ENCODE measurements at regions not wholly inside any gene's neighbourhood (a gene's known extent, or its start where the extent isn't known, plus 50 kb on each side); places are given as distances from the start of the nearest gene placed in this dataset.

DNA sequence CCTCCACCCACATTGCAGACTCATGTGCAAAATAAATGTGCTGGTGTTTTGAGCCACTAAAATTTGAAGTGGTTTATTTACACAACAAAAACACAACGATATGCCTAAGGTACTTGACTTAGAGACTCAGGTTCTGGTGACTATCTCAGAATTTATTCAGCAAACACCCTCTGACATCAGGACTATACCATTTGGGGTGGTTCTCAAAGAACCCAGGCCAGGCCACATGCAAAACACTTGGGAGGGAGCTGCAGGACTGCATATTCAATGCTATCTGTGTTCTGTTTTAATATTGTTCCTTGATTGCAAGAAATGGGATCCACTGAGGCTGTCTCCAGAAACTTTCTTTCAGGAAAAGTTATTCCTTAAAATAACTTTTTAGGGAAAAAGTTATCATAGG is 91.6 kb downstream of the LINC00237 start:
- no peak overlapping the region for H3K27ac Mint-ChIP-seq
- TF ChIP-seq, protein P1, sequence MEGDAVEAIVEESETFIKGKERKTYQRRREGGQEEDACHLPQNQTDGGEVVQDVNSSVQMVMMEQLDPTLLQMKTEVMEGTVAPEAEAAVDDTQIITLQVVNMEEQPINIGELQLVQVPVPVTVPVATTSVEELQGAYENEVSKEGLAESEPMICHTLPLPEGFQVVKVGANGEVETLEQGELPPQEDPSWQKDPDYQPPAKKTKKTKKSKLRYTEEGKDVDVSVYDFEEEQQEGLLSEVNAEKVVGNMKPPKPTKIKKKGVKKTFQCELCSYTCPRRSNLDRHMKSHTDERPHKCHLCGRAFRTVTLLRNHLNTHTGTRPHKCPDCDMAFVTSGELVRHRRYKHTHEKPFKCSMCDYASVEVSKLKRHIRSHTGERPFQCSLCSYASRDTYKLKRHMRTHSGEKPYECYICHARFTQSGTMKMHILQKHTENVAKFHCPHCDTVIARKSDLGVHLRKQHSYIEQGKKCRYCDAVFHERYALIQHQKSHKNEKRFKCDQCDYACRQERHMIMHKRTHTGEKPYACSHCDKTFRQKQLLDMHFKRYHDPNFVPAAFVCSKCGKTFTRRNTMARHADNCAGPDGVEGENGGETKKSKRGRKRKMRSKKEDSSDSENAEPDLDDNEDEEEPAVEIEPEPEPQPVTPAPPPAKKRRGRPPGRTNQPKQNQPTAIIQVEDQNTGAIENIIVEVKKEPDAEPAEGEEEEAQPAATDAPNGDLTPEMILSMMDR (IDR thresholded peaks at IDR 0.05) = no peak
- no peaks in the 10 kb centered on the region for H3K36me3 Mint-ChIP-seq (ENCODE audit: low read depth)
- peaks cover 20% of the 10 kb centered on the region for H3K9me3 Mint-ChIP-seq
- H3K27me3 Mint-ChIP-seq (ENCODE audit: insufficient read depth) = no peaks in the 10 kb centered on the region
- H3K4me3 Mint-ChIP-seq = no peak overlapping the region
- DNase-seq = no peak
- no peaks in the 10 kb centered on the region for H3K4me1 Mint-ChIP-seq (ENCODE audit: low read depth)

DNA sequence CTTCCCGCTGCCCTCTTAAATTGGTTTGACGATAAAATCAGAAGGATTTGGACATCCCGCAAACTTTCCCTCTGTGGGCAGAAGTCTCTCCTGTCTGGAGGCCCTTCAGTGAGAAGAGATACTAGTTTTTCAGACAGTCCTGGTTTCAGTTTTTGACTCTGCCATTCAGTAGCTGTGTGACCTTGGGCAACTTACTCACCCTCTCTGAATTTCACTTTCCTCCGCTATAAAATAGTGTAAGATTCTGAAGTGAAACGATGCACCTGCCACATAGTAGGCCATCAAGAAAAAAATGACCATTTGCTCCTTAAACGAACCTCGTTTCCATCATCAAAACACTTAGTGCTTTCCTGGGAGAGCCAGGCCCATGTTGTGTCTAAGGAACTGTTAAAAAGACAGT is 97.2 kb downstream of the LINC00237 start:
- no peak for DNase-seq
- no peak overlapping the region for H3K27ac Mint-ChIP-seq
- no peaks in the 10 kb centered on the region for H3K4me1 Mint-ChIP-seq (ENCODE audit: low read depth)
- TF ChIP-seq, protein P1 (IDR thresholded peaks at IDR 0.05) = no peak
- H3K27me3 Mint-ChIP-seq (ENCODE audit: insufficient read depth) = no peaks in the 10 kb centered on the region; the same call in 1 of the 2 replicates
- H3K36me3 Mint-ChIP-seq (ENCODE audit: low read depth) = no peaks in the 10 kb centered on the region
- H3K4me3 Mint-ChIP-seq = no peak overlapping the region
- peaks cover 21% of the 10 kb centered on the region for H3K9me3 Mint-ChIP-seq

DNA sequence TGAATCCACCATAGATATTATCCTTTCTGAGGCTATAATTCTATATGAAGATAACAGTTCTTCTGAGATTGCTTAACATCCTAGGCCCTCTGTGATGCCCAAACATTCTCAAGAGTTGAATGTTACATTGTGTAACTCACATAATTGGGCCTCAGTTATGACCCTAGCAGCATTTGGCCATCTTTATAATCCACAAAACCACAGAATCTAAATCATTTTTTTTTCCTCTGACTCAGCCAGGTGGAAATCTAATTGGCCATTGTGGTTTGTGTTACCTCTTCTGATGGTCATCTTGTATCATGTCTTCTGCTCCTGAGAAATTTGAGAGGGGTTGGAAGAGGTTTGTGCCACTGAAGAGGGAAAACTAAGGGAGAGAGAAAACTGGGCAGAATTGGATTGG is 99.5 kb downstream of the LINC00237 start:
- no peak for DNase-seq
- TF ChIP-seq, protein P1 (IDR thresholded peaks at IDR 0.05) = no peak
- H3K27ac Mint-ChIP-seq = no peak overlapping the region
- no peaks in the 10 kb centered on the region for H3K36me3 Mint-ChIP-seq (ENCODE audit: low read depth)
- H3K4me1 Mint-ChIP-seq (ENCODE audit: low read depth) = no peaks in the 10 kb centered on the region
- H3K9me3 Mint-ChIP-seq = peaks cover 13% of the 10 kb centered on the region
- H3K4me3 Mint-ChIP-seq = no peak overlapping the region
- H3K27me3 Mint-ChIP-seq (ENCODE audit: insufficient read depth) = no peaks in the 10 kb centered on the region; the same call in 1 of the 2 replicates

DNA sequence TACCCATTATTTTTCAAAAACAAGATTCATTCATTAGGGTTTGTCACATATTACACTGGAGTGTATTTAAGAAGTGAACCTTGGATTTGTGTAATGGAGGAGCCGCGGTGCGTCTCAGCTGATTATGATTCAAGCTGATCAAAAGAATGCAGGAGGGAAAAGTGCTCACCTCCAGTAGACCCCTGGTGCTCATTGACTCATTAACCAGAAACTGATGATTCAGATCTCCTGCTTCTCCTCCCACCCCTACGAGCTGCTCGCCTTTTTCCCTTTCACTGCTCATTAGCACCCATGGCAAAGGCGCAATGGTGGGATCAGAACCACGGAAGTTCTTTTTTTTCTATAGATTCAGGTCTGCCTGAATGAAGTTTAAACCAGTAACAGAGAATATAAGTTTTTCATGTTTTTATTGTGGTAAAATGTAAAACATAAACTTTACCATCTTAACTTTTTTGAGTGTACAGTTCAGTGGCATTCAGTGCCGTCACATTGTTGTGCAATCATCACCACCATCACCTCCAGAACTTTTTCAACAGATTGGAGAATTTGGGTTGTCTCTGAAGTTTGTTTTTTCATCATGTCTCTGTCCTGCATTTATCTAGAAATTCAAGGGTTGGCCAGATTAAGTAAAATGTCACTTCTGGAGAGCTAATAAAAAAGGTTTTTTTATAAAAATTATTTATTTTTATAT is 101.6 kb downstream of the LINC00237 start:
- H3K4me1 Mint-ChIP-seq (ENCODE audit: low read depth) = no peaks in the 10 kb centered on the region
- H3K4me3 Mint-ChIP-seq = no peak overlapping the region
- H3K27ac Mint-ChIP-seq = no peak overlapping the region
- TF ChIP-seq, protein P1 (IDR thresholded peaks at IDR 0.05) = no peak
- H3K9me3 Mint-ChIP-seq = peaks cover 10% of the 10 kb centered on the region; the same call in 1 of the 2 replicates
- no peaks in the 10 kb centered on the region; the same call in 1 of the 2 replicates for H3K27me3 Mint-ChIP-seq (ENCODE audit: insufficient read depth)
- H3K36me3 Mint-ChIP-seq (ENCODE audit: low read depth) = no peaks in the 10 kb centered on the region
- no peak for DNase-seq

DNA sequence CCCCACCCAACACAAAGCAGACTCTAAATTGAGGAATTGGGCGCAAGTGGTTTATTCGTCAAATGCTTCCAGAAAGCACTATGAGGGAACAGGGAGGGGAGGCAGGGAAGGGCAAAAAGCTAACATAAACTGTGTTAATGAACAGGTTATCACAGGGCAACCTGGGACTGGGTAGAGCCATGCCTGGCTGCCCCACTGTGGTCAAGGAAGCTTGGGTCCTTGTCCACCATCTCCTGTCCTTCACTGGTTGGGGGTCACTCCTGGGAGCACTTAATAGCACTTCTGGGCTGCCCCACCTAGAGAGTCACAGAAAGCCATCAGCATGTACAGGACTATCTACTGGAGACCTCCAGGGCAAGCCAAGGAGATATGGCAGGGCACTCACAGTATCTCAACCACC is 102.3 kb downstream of the LINC00237 start:
- Mint-ChIP-seq H3K4me3 (no peak overlapping the region), H3K4me1 (ENCODE audit: low read depth) (no peaks in the 10 kb centered on the region), H3K27ac (no peak overlapping the region), H3K9me3 (peaks cover 4% of the 10 kb centered on the region; the same call in 1 of the 2 replicates), H3K36me3 (ENCODE audit: low read depth) (no peaks in the 10 kb centered on the region), H3K27me3 (ENCODE audit: insufficient read depth) (no peaks in the 10 kb centered on the region; the same call in 1 of the 2 replicates)
- DNase-seq = no peak
- TF ChIP-seq, protein P1 (IDR thresholded peaks at IDR 0.05) = no peak

All from HFFc6 (cell line).